ENCODE measurements at regions not wholly inside any gene's neighbourhood (a gene's known extent, or its start where the extent isn't known, plus 50 kb on each side); places are given as distances from the start of the nearest gene placed in this dataset.
A peak's percentile ranks its signal among the peaks of the same experiment; 100 is the strongest.

DNA sequence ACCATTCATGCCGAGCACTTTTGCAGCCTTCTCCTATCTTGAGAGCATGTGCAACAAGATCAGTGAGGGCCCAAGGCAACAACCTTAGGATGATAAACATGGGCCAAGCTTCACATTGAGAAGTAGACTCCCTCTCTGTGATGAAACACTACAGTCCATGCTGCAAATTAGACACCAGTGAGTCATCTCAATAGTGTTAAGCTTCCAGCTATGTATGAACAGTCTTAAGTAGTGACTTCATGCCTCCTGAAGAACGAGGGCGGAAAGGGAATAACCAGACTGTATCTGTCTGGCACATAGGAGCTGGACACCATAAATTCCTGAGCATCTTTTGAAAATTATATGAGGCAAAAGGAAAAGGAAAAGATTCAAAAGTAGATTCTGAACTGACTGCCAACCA, 309.9 kb upstream of the SLITRK1 start:
- Histone ChIP-seq H3K4me3 (ENCODE audit: low read depth, low read length) (no peak overlapping the region), H3K9me3 (ENCODE audit: control insufficient read depth in 2 of 2, low read length in 2 of 2) (peaks cover 0 to 3% of the 10 kb centered on the region in 2 experiments), H3K4me1 (ENCODE audit: control insufficient read depth, insufficient read depth, low read length, poor library complexity, severe bottlenecking) (no peaks in the 10 kb centered on the region), H3K27ac (ENCODE audit: insufficient read depth, low read length, poor library complexity, severe bottlenecking) (no peak overlapping the region), H3K36me3 (ENCODE audit: control insufficient read depth, insufficient read depth, low read length) (no peaks in the 10 kb centered on the region), H3K27me3 (ENCODE audit: control insufficient read depth, insufficient read depth, low read length) (no peaks in the 10 kb centered on the region)
- Mint-ChIP-seq H3K4me3 (no peak overlapping the region), H3K36me3 (no peaks in the 10 kb centered on the region), H3K27ac (no peak overlapping the region), H3K4me1 (no peaks in the 10 kb centered on the region), H3K9me3 (peaks cover 0 to 7% (median 3%) of the 10 kb centered on the region in 7 donors), H3K27me3 (peaks cover 4% of the 10 kb centered on the region)
- ATAC-seq (ENCODE audit: low read depth in 2 of 2): no peak
- DNase-seq: no peak

DNA sequence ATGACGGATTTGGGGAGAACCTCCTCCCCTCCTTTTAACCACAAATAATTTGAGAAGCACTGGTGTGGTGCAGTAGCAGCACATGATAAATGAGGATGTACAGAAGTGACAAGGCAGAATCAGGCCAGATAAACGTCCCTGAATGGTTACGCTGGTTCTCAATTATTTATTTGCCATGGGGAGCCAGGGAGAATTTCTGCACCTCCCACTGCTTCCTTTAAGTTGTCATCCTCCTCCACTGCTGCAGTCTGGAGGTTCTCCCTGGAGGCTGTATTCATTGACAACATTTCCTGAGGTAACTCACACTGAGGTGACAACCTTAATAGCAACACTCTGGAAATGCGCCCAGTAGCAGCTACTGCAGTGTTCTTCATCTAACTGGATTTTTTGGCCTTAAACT, 308.9 kb upstream of the SLITRK1 start:
- Mint-ChIP-seq H3K9me3 (peaks cover 0 to 7% (median 2%) of the 10 kb centered on the region in 7 donors), H3K4me1 (no peaks in the 10 kb centered on the region), H3K4me3 (no peak overlapping the region), H3K36me3 (no peaks in the 10 kb centered on the region), H3K27ac (no peak overlapping the region), H3K27me3 (peaks cover 4% of the 10 kb centered on the region)
- no peak overlapping the region for H3K27ac ChIP-seq (ENCODE audit: insufficient read depth, low read length, poor library complexity, severe bottlenecking)
- DNase-seq (no peak), ATAC-seq (ENCODE audit: low read depth in 2 of 2) (no peak)
- peaks cover 0 to 3% of the 10 kb centered on the region in 2 experiments for H3K9me3 ChIP-seq (ENCODE audit: control insufficient read depth in 2 of 2, low read length in 2 of 2)
- no peaks in the 10 kb centered on the region for H3K36me3 ChIP-seq (ENCODE audit: control insufficient read depth, insufficient read depth, low read length)
- no peaks in the 10 kb centered on the region for H3K4me1 ChIP-seq (ENCODE audit: control insufficient read depth, insufficient read depth, low read length, poor library complexity, severe bottlenecking)
- no peaks in the 10 kb centered on the region for H3K27me3 ChIP-seq (ENCODE audit: control insufficient read depth, insufficient read depth, low read length)
- H3K4me3 ChIP-seq (ENCODE audit: low read depth, low read length): no peak overlapping the region

GRCh38 chr13:84187626-84188025, 305.4 kb upstream of the SLITRK1 start:
- no peak for DNase-seq
- Mint-ChIP-seq H3K27ac (no peak overlapping the region), H3K36me3 (no peaks in the 10 kb centered on the region), H3K4me1 (no peaks in the 10 kb centered on the region), H3K27me3 (no peaks in the 10 kb centered on the region), H3K4me3 (no peak overlapping the region), H3K9me3 (peaks cover 0 to 3% (median 0%) of the 10 kb centered on the region in 7 donors)
- Histone ChIP-seq H3K4me3 (ENCODE audit: low read depth, low read length) (no peak overlapping the region), H3K36me3 (ENCODE audit: control insufficient read depth, insufficient read depth, low read length) (no peaks in the 10 kb centered on the region), H3K27me3 (ENCODE audit: control insufficient read depth, insufficient read depth, low read length) (no peaks in the 10 kb centered on the region), H3K27ac (ENCODE audit: insufficient read depth, low read length, poor library complexity, severe bottlenecking) (no peak overlapping the region), H3K4me1 (ENCODE audit: control insufficient read depth, insufficient read depth, low read length, poor library complexity, severe bottlenecking) (no peaks in the 10 kb centered on the region), H3K9me3 (ENCODE audit: control insufficient read depth in 2 of 2, low read length in 2 of 2) (no peaks in the 10 kb centered on the region)
- ATAC-seq (ENCODE audit: low read depth in 2 of 2): no peak

- DNase-seq (no peak), ATAC-seq (ENCODE audit: low read depth in 2 of 2) (no peak)
- H3K9me3 Mint-ChIP-seq: peaks cover 0 to 1% (median 0%) of the 10 kb centered on the region in 7 donors
- no peak overlapping the region for H3K4me3 ChIP-seq (ENCODE audit: low read depth, low read length)
- peak overlapping the region in 1 of 3 donors; percentile 1 for H3K27ac Mint-ChIP-seq
- H3K4me1 Mint-ChIP-seq: peaks cover 18 to 40% (median 30%) of the 10 kb centered on the region in 4 donors
- no peaks in the 10 kb centered on the region for H3K36me3 ChIP-seq (ENCODE audit: control insufficient read depth, insufficient read depth, low read length)
- no peaks in the 10 kb centered on the region for H3K9me3 ChIP-seq (ENCODE audit: control insufficient read depth in 2 of 2, low read length in 2 of 2)
- H3K36me3 Mint-ChIP-seq: no peaks in the 10 kb centered on the region
- no peaks in the 10 kb centered on the region for H3K27me3 ChIP-seq (ENCODE audit: control insufficient read depth, insufficient read depth, low read length)
- no peaks in the 10 kb centered on the region for H3K27me3 Mint-ChIP-seq
- peaks cover 23% of the 10 kb centered on the region for H3K4me1 ChIP-seq (ENCODE audit: control insufficient read depth, insufficient read depth, low read length, poor library complexity, severe bottlenecking)
- H3K27ac ChIP-seq (ENCODE audit: insufficient read depth, low read length, poor library complexity, severe bottlenecking): no peak overlapping the region
- H3K4me3 Mint-ChIP-seq: no peak overlapping the region
These were observed 257.4 kb upstream of the SLITRK1 start for GRCh38 chr13:84139561-84140158.

DNA sequence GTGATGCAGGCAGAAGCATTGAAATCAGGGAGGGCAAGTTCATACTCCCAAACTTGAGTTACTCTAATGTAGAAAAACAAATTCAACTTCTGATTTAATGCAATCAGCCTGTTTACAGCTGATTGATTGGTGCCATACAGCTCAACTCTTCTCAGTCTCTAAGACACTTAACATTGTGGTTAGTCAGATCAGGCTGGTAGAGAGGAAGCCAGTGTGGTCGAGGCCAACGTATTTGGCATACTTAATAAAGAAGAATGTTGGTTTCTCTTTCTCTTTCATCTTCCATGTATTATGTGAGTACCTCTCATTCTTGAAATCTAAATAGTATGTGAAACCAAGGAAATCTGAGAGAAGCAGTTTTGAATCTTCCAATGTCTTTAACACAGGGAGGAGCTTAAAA, 255.0 kb upstream of the SLITRK1 start:
- H3K27me3 Mint-ChIP-seq: no peaks in the 10 kb centered on the region
- ATAC-seq (ENCODE audit: low read depth in 2 of 2): peak; percentile 98 to 100
- Histone ChIP-seq H3K36me3 (ENCODE audit: control insufficient read depth, insufficient read depth, low read length) (no peaks in the 10 kb centered on the region), H3K27ac (ENCODE audit: insufficient read depth, low read length, poor library complexity, severe bottlenecking) (peak overlapping the region; percentile 73), H3K9me3 (ENCODE audit: control insufficient read depth in 2 of 2, low read length in 2 of 2) (no peaks in the 10 kb centered on the region), H3K4me1 (ENCODE audit: control insufficient read depth, insufficient read depth, low read length, poor library complexity, severe bottlenecking) (peaks cover 23% of the 10 kb centered on the region), H3K4me3 (ENCODE audit: low read depth, low read length) (peak overlapping the region; percentile 79), H3K27me3 (ENCODE audit: control insufficient read depth, insufficient read depth, low read length) (no peaks in the 10 kb centered on the region)
- peak; percentile 45 to 94 (median 79) for DNase-seq
- peak overlapping the region; percentile 18 to 87 (median 72) for H3K4me3 Mint-ChIP-seq
- H3K27ac Mint-ChIP-seq: peak overlapping the region; percentile 62 to 99 (median 81)
- H3K4me1 Mint-ChIP-seq: peaks cover 18 to 40% (median 30%) of the 10 kb centered on the region in 4 donors
- H3K9me3 Mint-ChIP-seq: peaks cover 0 to 1% (median 0%) of the 10 kb centered on the region in 7 donors
- H3K36me3 Mint-ChIP-seq: no peaks in the 10 kb centered on the region

DNA sequence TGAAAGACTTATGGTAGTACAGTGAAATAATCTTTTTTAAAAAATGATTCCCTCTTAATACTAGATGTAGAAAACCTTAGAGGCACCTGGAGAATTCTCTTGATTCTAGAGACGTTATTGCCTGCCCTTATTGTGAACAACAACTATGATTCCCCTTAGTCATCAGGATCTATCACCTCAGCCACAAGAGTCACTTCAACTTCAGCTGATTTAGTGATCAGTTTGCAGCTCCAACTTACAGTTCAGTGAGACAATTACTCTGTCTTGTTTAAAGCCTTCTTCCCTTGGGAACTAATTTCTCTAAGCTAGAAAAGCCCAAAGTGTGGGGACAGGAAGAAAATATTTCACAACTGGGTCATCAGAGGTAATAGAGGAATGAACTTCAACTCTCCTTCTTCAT, 254.3 kb upstream of the SLITRK1 start:
- H3K4me3 Mint-ChIP-seq: peak overlapping the region; percentile 69 to 87 (median 73)
- no peaks in the 10 kb centered on the region for H3K27me3 ChIP-seq (ENCODE audit: control insufficient read depth, insufficient read depth, low read length)
- H3K4me1 ChIP-seq (ENCODE audit: control insufficient read depth, insufficient read depth, low read length, poor library complexity, severe bottlenecking): peaks cover 23% of the 10 kb centered on the region
- H3K27ac ChIP-seq (ENCODE audit: insufficient read depth, low read length, poor library complexity, severe bottlenecking): peak overlapping the region; percentile 73
- H3K27ac Mint-ChIP-seq: peak overlapping the region; percentile 62 to 99 (median 81)
- no peaks in the 10 kb centered on the region for H3K36me3 Mint-ChIP-seq
- no peaks in the 10 kb centered on the region for H3K27me3 Mint-ChIP-seq
- ATAC-seq (ENCODE audit: low read depth in 2 of 2): no peak
- H3K4me3 ChIP-seq (ENCODE audit: low read depth, low read length): peak overlapping the region; percentile 79
- DNase-seq: peak in 2 of 3 donors; percentile 7 to 32
- H3K9me3 ChIP-seq (ENCODE audit: control insufficient read depth in 2 of 2, low read length in 2 of 2): no peaks in the 10 kb centered on the region
- peaks cover 0 to 1% (median 0%) of the 10 kb centered on the region in 7 donors for H3K9me3 Mint-ChIP-seq
- H3K36me3 ChIP-seq (ENCODE audit: control insufficient read depth, insufficient read depth, low read length): no peaks in the 10 kb centered on the region
- H3K4me1 Mint-ChIP-seq: peaks cover 18 to 40% (median 28%) of the 10 kb centered on the region in 4 donors

DNA sequence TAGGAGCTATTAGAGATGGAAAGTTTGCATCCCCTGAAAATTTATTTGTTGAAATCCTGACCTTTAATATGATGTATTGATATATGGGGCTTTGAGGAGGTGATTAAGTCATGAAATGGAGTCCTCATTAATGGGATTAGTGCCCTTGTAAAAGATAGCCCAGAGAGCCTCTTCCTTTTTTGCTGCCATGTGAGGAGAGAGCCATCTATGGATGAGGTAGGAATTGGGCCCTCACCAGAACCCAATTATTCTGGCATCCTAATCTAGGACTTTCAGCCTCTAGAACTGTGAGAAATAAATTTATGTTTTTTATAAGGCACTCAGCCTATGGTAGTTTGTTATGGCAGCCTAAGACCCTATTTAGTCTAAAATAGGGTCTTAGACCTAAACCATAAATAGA, 250.2 kb upstream of the SLITRK1 start:
- peaks cover 0 to 1% (median 0%) of the 10 kb centered on the region in 7 donors for H3K9me3 Mint-ChIP-seq
- no peaks in the 10 kb centered on the region for H3K27me3 Mint-ChIP-seq
- no peak for ATAC-seq (ENCODE audit: low read depth in 2 of 2)

DNA sequence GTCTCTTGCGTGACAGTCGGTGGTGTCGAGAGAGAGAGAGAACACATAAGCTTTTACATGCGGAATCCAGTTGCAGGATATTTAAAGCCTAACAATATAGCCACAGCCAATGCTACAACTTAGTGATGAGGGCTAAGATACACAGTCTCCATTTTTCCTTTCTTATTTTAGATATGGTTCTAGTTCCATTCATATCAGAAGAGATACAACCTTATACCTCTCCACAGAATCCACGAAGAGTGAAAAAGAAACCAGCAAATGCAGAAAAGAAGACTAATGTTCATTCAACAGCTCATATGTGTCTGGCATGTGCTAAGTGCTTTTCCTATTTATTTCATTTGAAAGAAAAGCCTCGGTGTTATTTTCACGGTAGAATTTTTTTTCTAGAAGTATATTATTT, 249.0 kb upstream of the SLITRK1 start:
- H3K27me3 ChIP-seq (ENCODE audit: control insufficient read depth, insufficient read depth, low read length): no peaks in the 10 kb centered on the region
- H3K9me3 ChIP-seq (ENCODE audit: control insufficient read depth in 2 of 2, low read length in 2 of 2): no peaks in the 10 kb centered on the region
- no peak for ATAC-seq (ENCODE audit: low read depth in 2 of 2)

More for the DNA sequence above, 250.2 kb upstream of the SLITRK1 start:
- DNase-seq: no peak
- Histone ChIP-seq H3K36me3 (ENCODE audit: control insufficient read depth, insufficient read depth, low read length) (no peaks in the 10 kb centered on the region), H3K9me3 (ENCODE audit: control insufficient read depth in 2 of 2, low read length in 2 of 2) (no peaks in the 10 kb centered on the region), H3K27me3 (ENCODE audit: control insufficient read depth, insufficient read depth, low read length) (no peaks in the 10 kb centered on the region), H3K4me3 (ENCODE audit: low read depth, low read length) (no peak overlapping the region), H3K27ac (ENCODE audit: insufficient read depth, low read length, poor library complexity, severe bottlenecking) (no peak overlapping the region), H3K4me1 (ENCODE audit: control insufficient read depth, insufficient read depth, low read length, poor library complexity, severe bottlenecking) (peaks cover 18% of the 10 kb centered on the region)
- H3K27ac Mint-ChIP-seq: peak overlapping the region in 1 of 3 donors; percentile 17
- peaks cover 19 to 31% (median 22%) of the 10 kb centered on the region in 4 donors for H3K4me1 Mint-ChIP-seq
- no peak overlapping the region for H3K4me3 Mint-ChIP-seq
- H3K36me3 Mint-ChIP-seq: no peaks in the 10 kb centered on the region

More for the DNA sequence above, 249.0 kb upstream of the SLITRK1 start:
- no peaks in the 10 kb centered on the region for H3K36me3 ChIP-seq (ENCODE audit: control insufficient read depth, insufficient read depth, low read length)
- no peak overlapping the region for H3K27ac ChIP-seq (ENCODE audit: insufficient read depth, low read length, poor library complexity, severe bottlenecking)
- DNase-seq: no peak
- no peaks in the 10 kb centered on the region for H3K27me3 Mint-ChIP-seq
- no peaks in the 10 kb centered on the region for H3K36me3 Mint-ChIP-seq
- peak overlapping the region in 1 of 4 donors; percentile 88 for H3K4me3 Mint-ChIP-seq
- H3K4me1 ChIP-seq (ENCODE audit: control insufficient read depth, insufficient read depth, low read length, poor library complexity, severe bottlenecking): peaks cover 7% of the 10 kb centered on the region
- no peaks in the 10 kb centered on the region for H3K9me3 Mint-ChIP-seq
- H3K27ac Mint-ChIP-seq: no peak overlapping the region
- H3K4me1 Mint-ChIP-seq: peaks cover 9 to 18% (median 11%) of the 10 kb centered on the region in 4 donors
- no peak overlapping the region for H3K4me3 ChIP-seq (ENCODE audit: low read depth, low read length)
